Cardiac muscle cell (in vitro differentiated cells and primary cell): ENCODE measurements at regions not wholly inside any gene's neighbourhood (a gene's known extent, or its start where the extent isn't known, plus 50 kb on each side); places are given as distances from the start of the nearest gene placed in this dataset.

Source experiments
- DNase-seq, 2 donors: peaks; one replicate each; pipeline versions ENCODE4 v3.0.0 to v3.0.0-alpha.2; 2010 to 2017; ENCODE audit warnings: low read depth in 1 of 2, low spot score in 1 of 2
- H3K27ac ChIP-seq: fragments of 200-600 bp; sonication (generic); 2 replicates; pipeline ENCODE4 v1.5.1; 2016
- H3K27me3 ChIP-seq: fragments of 200-600 bp; sonication (generic); 2 replicates; pipeline ENCODE4 v1.6.0; 2016; ENCODE audit warnings: control low read depth
- H3K36me3 ChIP-seq: fragments of 200-600 bp; sonication (generic); 2 replicates; pipeline ENCODE4 v1.5.1; 2016; ENCODE audit warnings: control low read depth
- H3K4me1 ChIP-seq: fragments of 200-600 bp; sonication (generic); 2 replicates; pipeline ENCODE4 v1.8.1; 2017; ENCODE audit warnings: low read depth, mild to moderate bottlenecking, mixed run types
- H3K4me3 ChIP-seq: fragments of 200-600 bp; sonication (generic); 2 replicates; pipeline ENCODE4 v1.5.1; 2016; ENCODE audit warnings: mild to moderate bottlenecking
- H3K9me3 ChIP-seq: fragments of 200-600 bp; sonication (generic); 2 replicates; pipeline ENCODE4 v1.5.1; 2017; ENCODE audit warnings: low read depth, mild to moderate bottlenecking, control low read depth
- TF ChIP-seq, protein P1 (sequence below): IDR thresholded peaks from 2 replicates; pipeline ENCODE4 v1.5.1; 2012; ENCODE audit warnings: low read depth, mild to moderate bottlenecking, low read length

DNA sequence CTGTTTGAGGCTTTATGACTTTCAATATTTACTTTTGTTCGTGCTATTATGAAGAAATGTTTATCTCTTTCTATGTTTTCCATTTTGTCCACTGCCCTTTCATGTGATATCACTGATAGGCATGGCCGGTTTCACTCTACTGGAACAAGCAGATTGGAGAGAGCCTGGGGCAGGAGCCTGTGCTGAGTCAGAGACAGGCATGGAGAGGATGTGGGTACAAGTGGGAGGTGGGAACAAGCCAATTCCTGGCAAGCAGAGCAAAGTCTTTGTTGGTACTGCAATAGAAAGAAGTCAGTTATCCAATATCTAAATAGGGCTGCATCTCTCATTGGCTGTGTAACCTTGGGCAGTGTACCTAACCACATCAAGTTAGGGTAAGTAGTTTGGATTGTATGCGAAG is 545.6 kb upstream of the MAP3K7 start:
- H3K27me3 ChIP-seq, result no peaks in the 10 kb centered on the region
- no peak overlapping the region for H3K27ac ChIP-seq
- H3K9me3 ChIP-seq, result no peaks in the 10 kb centered on the region
- DNase-seq, result peak in 1 of 2 donors; percentile 43
- no peak overlapping the region for H3K4me3 ChIP-seq
- H3K4me1 ChIP-seq, result no peaks in the 10 kb centered on the region
- TF ChIP-seq, protein P1, sequence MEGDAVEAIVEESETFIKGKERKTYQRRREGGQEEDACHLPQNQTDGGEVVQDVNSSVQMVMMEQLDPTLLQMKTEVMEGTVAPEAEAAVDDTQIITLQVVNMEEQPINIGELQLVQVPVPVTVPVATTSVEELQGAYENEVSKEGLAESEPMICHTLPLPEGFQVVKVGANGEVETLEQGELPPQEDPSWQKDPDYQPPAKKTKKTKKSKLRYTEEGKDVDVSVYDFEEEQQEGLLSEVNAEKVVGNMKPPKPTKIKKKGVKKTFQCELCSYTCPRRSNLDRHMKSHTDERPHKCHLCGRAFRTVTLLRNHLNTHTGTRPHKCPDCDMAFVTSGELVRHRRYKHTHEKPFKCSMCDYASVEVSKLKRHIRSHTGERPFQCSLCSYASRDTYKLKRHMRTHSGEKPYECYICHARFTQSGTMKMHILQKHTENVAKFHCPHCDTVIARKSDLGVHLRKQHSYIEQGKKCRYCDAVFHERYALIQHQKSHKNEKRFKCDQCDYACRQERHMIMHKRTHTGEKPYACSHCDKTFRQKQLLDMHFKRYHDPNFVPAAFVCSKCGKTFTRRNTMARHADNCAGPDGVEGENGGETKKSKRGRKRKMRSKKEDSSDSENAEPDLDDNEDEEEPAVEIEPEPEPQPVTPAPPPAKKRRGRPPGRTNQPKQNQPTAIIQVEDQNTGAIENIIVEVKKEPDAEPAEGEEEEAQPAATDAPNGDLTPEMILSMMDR, result no peak
- no peaks in the 10 kb centered on the region for H3K36me3 ChIP-seq

DNA sequence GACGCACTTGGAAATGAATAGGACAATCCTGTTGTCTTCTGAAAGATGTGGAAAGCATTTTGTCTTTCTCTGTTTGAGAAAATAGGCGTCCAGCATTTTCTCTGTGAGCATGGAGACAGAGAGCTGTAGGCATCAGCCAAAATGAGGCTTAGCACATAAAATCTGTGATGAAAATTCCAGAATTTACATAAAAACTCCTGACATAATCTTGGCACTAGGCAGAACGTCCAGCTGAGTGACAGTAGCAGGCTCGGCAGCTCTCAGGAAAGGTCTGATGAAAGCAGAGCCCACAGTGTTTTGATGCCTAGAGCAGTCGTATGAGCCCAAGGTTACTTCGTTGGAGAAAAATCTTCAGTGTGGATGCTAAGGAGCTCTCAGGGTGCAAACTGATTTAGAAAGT is 543.3 kb upstream of the MAP3K7 start:
- Histone ChIP-seq H3K36me3 (no peaks in the 10 kb centered on the region), H3K4me3 (no peak overlapping the region), H3K9me3 (no peaks in the 10 kb centered on the region), H3K27me3 (no peaks in the 10 kb centered on the region), H3K27ac (no peak overlapping the region), H3K4me1 (no peaks in the 10 kb centered on the region)
- TF ChIP-seq, protein P1, result no peak
- no peak for DNase-seq

DNA sequence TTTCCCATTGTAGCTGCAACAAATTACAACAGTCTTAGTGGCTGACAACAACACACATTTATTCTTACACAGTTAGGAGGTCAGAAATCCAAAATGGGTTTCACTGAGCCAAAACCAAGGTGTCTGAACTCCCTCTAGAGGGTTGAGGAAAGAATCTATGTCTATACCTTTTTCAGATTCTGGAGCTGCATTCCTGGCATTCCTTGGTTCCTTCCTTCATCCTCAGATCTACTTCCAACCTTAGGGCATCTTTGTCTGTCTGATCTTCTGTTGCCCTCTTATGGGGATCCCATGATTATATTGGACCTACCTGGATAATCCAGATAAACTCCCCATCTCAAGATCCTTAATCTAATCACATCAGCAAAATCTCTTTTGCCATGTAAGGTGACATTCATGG is 540.9 kb upstream of the MAP3K7 start:
- Histone ChIP-seq H3K27ac (no peak overlapping the region), H3K9me3 (no peaks in the 10 kb centered on the region), H3K4me1 (no peaks in the 10 kb centered on the region), H3K27me3 (no peaks in the 10 kb centered on the region), H3K36me3 (no peaks in the 10 kb centered on the region), H3K4me3 (no peak overlapping the region)
- DNase-seq, result no peak
- TF ChIP-seq, protein P1, result no peak

DNA sequence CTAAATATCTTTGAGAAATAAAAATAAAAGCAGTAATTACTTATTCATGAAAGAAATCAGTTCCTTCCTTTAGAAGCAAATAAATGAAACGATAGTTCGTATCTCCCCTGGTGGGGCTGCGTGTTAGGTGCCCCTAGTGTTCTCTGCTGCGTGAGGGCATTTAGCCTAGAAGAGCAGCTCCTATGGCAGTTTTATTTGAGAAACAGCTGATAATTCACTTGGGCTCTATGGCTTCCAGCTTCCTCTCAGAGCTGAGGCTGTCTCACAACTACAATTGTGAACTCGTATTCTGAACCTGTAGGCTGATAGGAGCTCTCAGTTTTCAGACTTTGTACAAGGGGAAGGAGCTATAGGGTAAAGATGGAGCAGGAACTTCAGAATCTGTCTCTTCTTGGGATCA is 540.0 kb upstream of the MAP3K7 start:
- TF ChIP-seq, protein P1, result no peak
- H3K9me3 ChIP-seq, result no peaks in the 10 kb centered on the region

DNA sequence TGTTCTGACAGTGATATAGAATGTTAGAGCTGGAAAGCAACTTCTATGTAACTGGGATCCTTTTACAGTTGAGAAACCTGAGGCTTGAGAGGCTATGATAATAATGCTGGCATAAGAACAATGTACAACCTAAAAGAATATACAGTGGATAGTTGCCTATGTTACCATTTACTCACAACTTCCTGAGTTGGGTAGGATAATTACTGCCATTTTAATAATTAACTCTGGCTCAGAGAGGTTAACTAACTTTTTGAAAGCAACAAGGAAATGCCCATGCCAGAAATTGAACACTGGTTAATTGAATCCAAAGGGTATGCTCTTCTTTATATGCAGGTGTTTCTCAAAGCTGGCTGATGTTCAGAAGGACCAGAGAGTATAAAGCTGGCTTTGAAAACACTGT is 530.7 kb upstream of the MAP3K7 start:
- no peak for DNase-seq
- H3K27ac ChIP-seq, result no peak overlapping the region
- TF ChIP-seq, protein P1, result no peak
- no peaks in the 10 kb centered on the region for H3K9me3 ChIP-seq
- H3K27me3 ChIP-seq, result no peaks in the 10 kb centered on the region
- H3K36me3 ChIP-seq, result no peaks in the 10 kb centered on the region
- H3K4me3 ChIP-seq, result no peak overlapping the region
- no peaks in the 10 kb centered on the region for H3K4me1 ChIP-seq

More for the DNA sequence above, 540.0 kb upstream of the MAP3K7 start:
- Histone ChIP-seq H3K4me1 (no peaks in the 10 kb centered on the region), H3K4me3 (no peak overlapping the region), H3K27me3 (no peaks in the 10 kb centered on the region), H3K27ac (no peak overlapping the region), H3K36me3 (no peaks in the 10 kb centered on the region)
- DNase-seq, result no peak
